ENCODE measurements at regions not wholly inside any gene's neighbourhood (a gene's known extent, or its start where the extent isn't known, plus 50 kb on each side); places are given as distances from the start of the nearest gene placed in this dataset.

- no peak for DNase-seq (ENCODE audit: low read depth)
These were observed 61.5 kb upstream of the GOLIM4 start for GRCh38 chr3:168157099-168157700.

GRCh38 chr3:168156479-168156878 is 60.8 kb upstream of the GOLIM4 start:
- no peak for DNase-seq (ENCODE audit: low read depth)

GRCh38 chr3:168155303-168155702 is 59.6 kb upstream of the GOLIM4 start:
- DNase-seq (ENCODE audit: low read depth): no peak

GRCh38 chr3:168154089-168154488 is 58.4 kb upstream of the GOLIM4 start:
- DNase-seq (ENCODE audit: low read depth): no peak

GRCh38 chr3:168152149-168152548 is 56.4 kb upstream of the GOLIM4 start:
- DNase-seq (ENCODE audit: low read depth): no peak

Data from M059J (cell line).